ENCODE measurements at regions not wholly inside any gene's neighbourhood (a gene's known extent, or its start where the extent isn't known, plus 50 kb on each side); places are given as distances from the start of the nearest gene placed in this dataset.

GRCh38 chr7:116142850-116143249 is 67.5 kb upstream of the TES start (continued):
- no peak for TF ChIP-seq ATF3 (CRISPR knock-in tag; IDR thresholded peaks at IDR 0.05)
- no peak for TF ChIP-seq SCMH1 (CRISPR knock-in tag; IDR thresholded peaks at IDR 0.05; ENCODE audit: borderline replicate concordance)
- TF ChIP-seq PRMT3 (CRISPR knock-in tag; IDR thresholded peaks at IDR 0.05; ENCODE audit: borderline replicate concordance, low read depth): no peak
- no peak for TF ChIP-seq EEA1 (CRISPR knock-in tag; IDR thresholded peaks at IDR 0.05; ENCODE audit: borderline replicate concordance)
- no peak for TF ChIP-seq ZBTB37 (CRISPR knock-in tag; IDR thresholded peaks at IDR 0.05)
- TF ChIP-seq MEIS1 (CRISPR knock-in tag; IDR thresholded peaks at IDR 0.05; ENCODE audit: borderline replicate concordance): no peak
- TF ChIP-seq HMG20B (CRISPR knock-in tag; conservative IDR thresholded peaks at IDR 0.05): no peak
- no peak for TF ChIP-seq CAMTA2 (CRISPR knock-in tag; IDR thresholded peaks at IDR 0.05; ENCODE audit: borderline replicate concordance)
- no peak for TF ChIP-seq SOX5 (CRISPR knock-in tag; IDR thresholded peaks at IDR 0.05; ENCODE audit: borderline replicate concordance)

- H4K20me1 ChIP-seq (ENCODE audit: insufficient read depth, low read length): no peaks in the 10 kb centered on the region
- POLR2A ChIA-PET: no interaction called here
- ATAC-seq (no peak), FAIRE-seq (no peak), DNase-seq (ENCODE audit: low spot score) (no peak)
- H3K27me3 ChIP-seq (ENCODE audit: control insufficient read depth in 1 of 2, insufficient read depth in 2 of 2, low read length in 2 of 2): 0 out of 5 replicates have a peak, but pooled peaks cover 0 to 2% of the 10 kb centered on the region in 2 experiments
- H2AFZ ChIP-seq (ENCODE audit: low read length): no peak overlapping the region
- in situ Hi-C loops (cut with HindIII; ENCODE audit: extremely low pct_ligation_motif_present, low pct_unique_long_range_greater_than_20kb): no loop called here
- BruUV-seq (replicated peaks): no TSS peak
- H3K4me2 ChIP-seq (ENCODE audit: low read depth, low read length): no peak overlapping the region
- CTCF ChIA-PET (ENCODE audit: low intra/inter-chr PET ratio, low total read pairs): no interaction called here
- H3K9ac ChIP-seq (ENCODE audit: insufficient read depth, low read depth, low read length): no peak overlapping the region
- H3K4me1 ChIP-seq (ENCODE audit: insufficient read depth, low read length): no peaks in the 10 kb centered on the region
- no peak overlapping the region for H3K27ac ChIP-seq (ENCODE audit: extremely low read length, insufficient read depth, low read length)
- WGBS (ENCODE audit: low lambda C conversion rate): 0% methylated on average over 2 of the region's 2 CpGs
- no peak overlapping the region for H3K4me3 ChIP-seq (replicated peaks in 1 of 3; ENCODE audit: insufficient read depth in 1 of 3, low read depth in 2 of 3, low read length in 3 of 3)
- intact Hi-C loops (cut with micrococcal nuclease; ENCODE audit: unreplicated experiment): no loop called here
- no peaks in the 10 kb centered on the region for H3K79me2 ChIP-seq (ENCODE audit: insufficient read depth, low read length)
- H3K9me3 ChIP-seq (ENCODE audit: low read length): no peaks in the 10 kb centered on the region
- H3K36me3 ChIP-seq (replicated peaks in 1 of 2; ENCODE audit: control insufficient read depth in 1 of 2, insufficient read depth in 2 of 2, low read length in 2 of 2): no peaks in the 10 kb centered on the region
- TF ChIP-seq ATF1 (CRISPR knock-in tag; IDR thresholded peaks at IDR 0.05) (no peak), NONO (IDR thresholded peaks at IDR 0.05) (no peak), NONO (CRISPR knock-in tag; conservative IDR thresholded peaks at IDR 0.05) (no peak), ZBTB37 (CRISPR knock-in tag; IDR thresholded peaks at IDR 0.05) (no peak), ARID4A (CRISPR knock-in tag; IDR thresholded peaks at IDR 0.05; ENCODE audit: borderline replicate concordance) (no peak), ZNF274 (CRISPR knock-in tag; IDR thresholded peaks at IDR 0.05) (no peak), CENPT (CRISPR knock-in tag; IDR thresholded peaks at IDR 0.05; ENCODE audit: low read depth) (no peak), RBAK (CRISPR knock-in tag; IDR thresholded peaks at IDR 0.05) (no peak), ZBTB42 (CRISPR knock-in tag; IDR thresholded peaks at IDR 0.05) (no peak)
Measured at GRCh38 chr7:116145245-116145852, 65.0 kb upstream of the TES start.
